Medulla oblongata (tissue), 1 donor: ENCODE measurements at regions not wholly inside any gene's neighbourhood (a gene's known extent, or its start where the extent isn't known, plus 50 kb on each side); places are given as distances from the start of the nearest gene placed in this dataset.
A peak's percentile ranks its signal among the peaks of the same experiment; 100 is the strongest.

Experiments
- DNase-seq: peaks from one replicate; pipeline ENCODE4 v3.0.0-alpha.2; 2015; ENCODE audit errors: extremely low spot score

- DNase-seq = no peak
Observed at GRCh38 chrX:8319359-8319758, 145.3 kb upstream of the VCX3B start.

- DNase-seq = no peak
Observed at GRCh38 chrX:8323356-8323755, 141.3 kb upstream of the VCX3B start.

GRCh38 chrX:8341814-8342590, 122.6 kb upstream of the VCX3B start:
- no peak for DNase-seq

GRCh38 chrX:8345473-8345872, 119.2 kb upstream of the VCX3B start:
- no peak for DNase-seq

- no peak for DNase-seq
Observed at GRCh38 chrX:8346060-8346459, 118.6 kb upstream of the VCX3B start.

- DNase-seq = no peak
Observed at GRCh38 chrX:8346892-8347291, 117.7 kb upstream of the VCX3B start.

GRCh38 chrX:8349816-8350544, 114.7 kb upstream of the VCX3B start:
- no peak for DNase-seq

GRCh38 chrX:8358302-8358701, 106.3 kb upstream of the VCX3B start:
- no peak for DNase-seq

- peak; percentile 7 for DNase-seq
Observed at GRCh38 chrX:8364369-8365141, 100.1 kb upstream of the VCX3B start.

- DNase-seq = peak; percentile 2
Observed at GRCh38 chrX:8366481-8366880, 98.1 kb upstream of the VCX3B start.

GRCh38 chrX:8374041-8374825, 90.4 kb upstream of the VCX3B start:
- DNase-seq = no peak

GRCh38 chrX:8377041-8377440, 87.6 kb upstream of the VCX3B start:
- no peak for DNase-seq

GRCh38 chrX:8390771-8391170, 73.9 kb upstream of the VCX3B start:
- no peak for DNase-seq

- DNase-seq = no peak
Observed at GRCh38 chrX:8403988-8404387, 60.6 kb upstream of the VCX3B start.

GRCh38 chrX:8404471-8404870, 60.2 kb upstream of the VCX3B start:
- no peak for DNase-seq

GRCh38 chrX:8404926-8405325, 59.7 kb upstream of the VCX3B start:
- peak; percentile 8 for DNase-seq

- DNase-seq = no peak
Observed at GRCh38 chrX:8405631-8406030, 59.0 kb upstream of the VCX3B start.

- no peak for DNase-seq
Observed at GRCh38 chrX:8413279-8413678, 51.4 kb upstream of the VCX3B start.
